ENCODE measurements at regions not wholly inside any gene's neighbourhood (a gene's known extent, or its start where the extent isn't known, plus 50 kb on each side); places are given as distances from the start of the nearest gene placed in this dataset.
A peak's percentile ranks its signal among the peaks of the same experiment; 100 is the strongest.
"Not testable (repeated sequence)": the region's sequence is repeated elsewhere in the genome, so short reads cannot be mapped to it uniquely, and the experiment has no call there.

DNA sequence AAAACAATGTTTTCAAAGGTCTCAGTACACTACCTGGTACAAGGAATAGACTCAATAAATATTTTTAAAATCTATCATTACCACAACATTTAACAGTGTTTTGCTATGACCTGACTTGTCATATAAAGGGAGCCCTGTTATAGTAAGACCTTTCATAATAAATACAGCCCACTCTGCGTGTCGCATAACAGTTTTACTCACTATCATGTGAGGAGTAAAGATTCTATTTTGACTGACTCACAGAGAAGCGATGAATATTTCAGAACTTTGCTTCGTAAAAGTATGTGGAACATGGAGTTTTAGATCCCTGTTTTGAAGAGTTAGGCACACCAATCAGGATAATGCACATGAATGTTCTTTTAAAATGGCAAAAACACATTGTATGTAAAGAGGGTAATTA is 531.2 kb downstream of the KCNA4 start:
- no peak for DNase-seq (ENCODE audit: low read depth in 2 of 2)

DNA sequence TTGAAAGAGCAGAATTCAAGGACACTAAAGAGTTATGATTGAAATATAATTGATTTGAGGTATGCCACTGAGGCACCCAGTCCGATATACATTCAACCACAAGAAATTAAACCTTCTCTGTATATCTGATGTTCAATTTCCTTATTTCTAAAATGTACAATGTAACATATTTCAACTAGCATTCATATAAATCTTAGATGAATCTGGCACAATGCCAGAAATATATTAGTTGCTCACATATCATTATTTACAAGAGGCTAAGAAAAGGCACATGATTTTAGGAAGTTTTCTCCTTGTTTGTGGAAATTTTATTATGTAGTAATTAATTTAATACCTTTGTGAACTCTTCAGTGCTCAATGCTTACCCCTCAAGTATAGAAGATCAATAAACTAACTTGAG is 532.3 kb downstream of the KCNA4 start:
- no peak for DNase-seq (ENCODE audit: low read depth in 2 of 2)

DNA sequence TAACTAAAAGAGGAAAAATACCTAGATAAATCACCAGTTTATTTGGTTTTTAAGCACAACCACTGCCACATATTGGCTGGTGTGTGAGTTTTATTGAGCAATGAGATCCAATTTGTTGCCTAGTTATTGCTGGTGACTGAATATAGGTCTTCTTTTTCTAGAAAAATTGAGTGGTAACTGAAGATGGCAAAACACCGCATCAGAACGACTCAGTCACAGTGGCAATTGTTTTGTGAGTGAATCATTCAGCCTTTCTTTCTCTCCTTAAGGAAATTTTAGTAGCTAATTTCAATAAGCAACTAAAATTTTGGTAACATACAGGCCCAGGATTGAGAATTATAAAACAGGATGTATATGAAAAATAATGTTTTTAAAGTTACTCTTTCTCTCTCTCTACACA is 533.0 kb downstream of the KCNA4 start:
- no peak for DNase-seq (ENCODE audit: low read depth in 2 of 2)

- no peak for DNase-seq (ENCODE audit: low read depth in 2 of 2)
These were observed 534.3 kb downstream of the KCNA4 start for GRCh38 chr11:29482510-29482909.

GRCh38 chr11:29481738-29482137 is 535.1 kb downstream of the KCNA4 start:
- no peak for DNase-seq (ENCODE audit: low read depth in 2 of 2)

DNA sequence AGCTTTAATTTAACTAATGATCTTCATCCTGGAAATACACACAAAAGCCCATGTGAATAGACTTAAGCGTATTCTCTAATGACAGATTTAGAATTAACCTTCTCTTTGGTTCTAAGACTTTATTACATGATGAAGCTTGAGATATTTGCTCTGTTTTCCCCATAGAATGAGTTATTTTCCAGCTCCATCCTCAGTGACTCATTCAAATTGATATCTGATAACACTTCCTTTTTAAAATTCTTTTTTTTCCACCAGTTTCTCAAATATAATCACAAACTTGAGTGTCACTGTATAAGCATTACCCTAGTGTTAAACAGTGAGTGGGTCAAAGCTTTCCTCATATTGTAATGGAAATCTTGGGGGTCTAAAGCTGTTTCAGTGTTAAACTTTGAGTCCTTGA is 535.8 kb downstream of the KCNA4 start:
- DNase-seq (ENCODE audit: low read depth in 2 of 2) = no peak

GRCh38 chr11:29458252-29458651 is 558.6 kb downstream of the KCNA4 start:
- no peak for DNase-seq (ENCODE audit: low read depth in 2 of 2)

DNA sequence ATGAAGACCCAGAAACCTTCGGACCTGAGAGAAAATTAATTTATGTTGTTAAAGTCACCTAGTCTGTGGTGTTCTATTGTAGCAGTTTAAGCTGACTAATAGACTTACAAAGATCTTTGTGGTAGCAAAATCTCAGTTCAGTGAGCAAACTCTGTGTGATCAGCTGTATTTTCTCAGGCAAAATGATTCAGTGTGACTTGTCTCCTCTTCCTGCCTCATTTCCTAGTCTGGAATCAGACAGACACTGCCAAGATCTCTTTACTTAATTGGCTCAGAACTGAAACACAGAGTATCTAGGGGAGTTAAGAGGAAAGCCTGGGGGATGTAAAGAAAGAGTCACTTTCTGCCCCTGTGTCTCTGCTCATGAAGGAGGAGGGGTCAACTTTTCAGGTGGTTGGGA is 564.7 kb downstream of the KCNA4 start:
- peak; percentile 25 to 37 for DNase-seq (ENCODE audit: low read depth in 2 of 2)

DNA sequence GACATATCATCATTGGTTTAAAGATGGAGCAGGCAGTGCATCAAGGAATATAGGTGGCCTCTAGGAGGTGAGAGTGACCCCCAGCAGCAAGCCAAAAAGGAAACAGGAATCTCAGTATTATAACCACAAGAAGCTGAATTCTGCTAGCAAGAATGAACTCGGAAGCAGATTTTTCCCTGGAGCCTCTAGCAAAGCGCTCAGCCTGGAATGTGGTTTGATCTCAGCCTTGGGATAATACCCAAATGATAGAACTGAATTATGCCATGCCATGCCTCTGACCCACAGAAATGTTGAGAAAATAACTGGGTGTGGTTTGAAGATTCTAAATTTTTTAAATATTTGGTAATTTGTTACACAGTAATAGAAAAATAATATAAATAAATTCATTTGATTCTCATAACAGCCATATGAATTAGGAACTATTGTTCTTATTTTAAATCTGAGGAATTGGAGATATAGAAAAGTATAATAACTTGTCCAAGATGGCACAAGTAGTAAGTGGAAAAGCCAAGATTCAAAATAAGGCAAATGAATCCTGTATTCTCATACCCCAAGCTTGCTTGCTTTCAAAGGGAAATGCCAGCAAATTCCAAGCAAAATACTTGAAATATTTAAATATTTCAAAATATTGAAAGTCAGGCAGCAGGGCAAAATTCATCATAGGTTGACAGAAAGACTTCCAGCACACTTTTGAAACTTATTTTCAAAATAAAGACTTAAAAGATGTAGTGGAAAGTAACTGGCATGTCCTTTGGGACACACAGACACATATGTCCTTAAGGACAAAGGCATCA is 567.4 kb downstream of the KCNA4 start:
- DNase-seq (ENCODE audit: low read depth in 2 of 2) = no peak

DNA sequence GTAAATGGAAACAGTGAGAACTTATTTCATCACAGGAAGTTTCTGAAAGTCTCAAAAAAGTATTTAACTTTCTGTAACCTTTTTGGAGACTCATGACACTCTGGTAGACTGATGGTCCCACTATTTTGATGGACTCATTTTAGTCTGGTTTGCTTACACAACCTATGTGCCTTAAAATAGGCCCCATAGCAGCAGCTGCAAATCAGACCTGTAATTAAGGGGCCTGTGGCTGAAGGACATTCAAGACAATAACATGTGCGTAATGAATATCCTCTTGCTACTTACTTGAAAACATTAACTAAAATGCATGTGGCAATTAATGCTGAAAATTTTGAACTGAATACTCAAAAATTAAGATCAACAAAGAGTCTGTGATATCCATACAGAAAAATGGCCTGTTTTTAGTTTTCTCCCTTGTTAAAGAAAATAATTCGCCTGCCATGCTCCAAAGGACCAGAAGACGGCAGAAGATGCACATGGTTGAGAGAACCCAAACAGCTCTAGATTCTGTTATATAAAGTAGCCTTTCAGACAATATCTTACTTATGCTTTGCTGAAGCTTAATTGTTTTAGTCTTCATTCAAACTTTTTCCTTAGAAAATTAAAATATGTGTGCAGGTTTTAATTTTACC is 568.5 kb downstream of the KCNA4 start:
- no peak for DNase-seq (ENCODE audit: low read depth in 2 of 2)

DNA sequence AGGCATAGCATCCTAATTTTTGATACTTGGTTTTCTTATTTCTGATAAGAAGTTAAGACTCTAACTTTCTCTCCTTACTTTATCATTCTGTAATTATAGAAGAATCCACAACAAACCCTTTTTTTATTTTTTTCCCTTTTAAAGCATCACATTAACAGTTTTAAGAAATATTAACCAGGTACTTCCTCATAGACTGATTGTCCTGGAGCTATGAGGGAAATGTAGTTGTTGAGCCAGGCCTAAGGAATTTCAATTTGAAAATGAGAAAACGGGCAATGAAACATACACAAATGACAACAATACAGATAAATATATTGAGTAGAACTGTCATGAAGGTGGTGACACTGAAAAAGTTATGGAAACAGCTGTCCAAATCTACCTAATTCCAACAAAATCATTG is 569.0 kb downstream of the KCNA4 start:
- no peak for DNase-seq (ENCODE audit: low read depth in 2 of 2)

- no peak for DNase-seq (ENCODE audit: low read depth in 2 of 2)
These were observed 570.7 kb downstream of the KCNA4 start for GRCh38 chr11:29446132-29446531.

DNA sequence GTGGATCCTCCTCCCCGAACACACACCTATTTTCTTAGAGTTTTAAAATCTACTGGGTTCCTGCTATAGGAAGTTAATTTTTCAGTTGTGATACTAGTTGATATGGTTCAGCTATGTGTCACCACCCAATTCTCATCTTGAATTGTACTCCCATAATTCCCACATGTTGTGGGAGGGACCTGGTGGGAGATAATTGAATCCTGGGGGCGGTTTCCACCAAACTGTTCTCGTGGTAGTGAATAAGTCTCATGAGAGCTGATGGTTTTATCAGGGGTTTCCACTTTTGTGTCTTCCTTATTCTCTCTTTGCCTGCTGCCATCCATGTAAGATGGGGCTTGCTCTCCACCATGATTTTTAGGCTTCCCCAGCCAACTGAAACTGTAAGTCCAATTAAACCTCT is 571.6 kb downstream of the KCNA4 start:
- DNase-seq (ENCODE audit: low read depth in 2 of 2) = not testable (repeated sequence)

DNA sequence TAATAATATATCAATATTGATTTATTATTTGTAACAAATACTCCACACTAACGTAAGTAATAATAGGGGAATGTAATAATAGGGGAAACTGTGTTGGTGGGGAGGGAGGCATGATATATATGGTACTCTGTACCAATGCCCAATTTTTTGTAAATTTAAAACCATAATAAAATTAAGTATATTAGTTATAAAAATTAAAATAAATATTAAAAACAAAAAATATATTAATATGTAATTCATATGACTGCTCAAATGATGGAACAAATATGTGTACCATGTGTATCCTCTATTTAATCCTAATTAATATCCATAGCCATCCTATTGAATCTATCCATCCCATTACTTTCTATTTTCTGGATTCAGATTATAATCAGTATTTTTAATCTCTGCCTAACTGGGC is 578.0 kb downstream of the KCNA4 start:
- DNase-seq (ENCODE audit: low read depth in 2 of 2) = no peak

DNA sequence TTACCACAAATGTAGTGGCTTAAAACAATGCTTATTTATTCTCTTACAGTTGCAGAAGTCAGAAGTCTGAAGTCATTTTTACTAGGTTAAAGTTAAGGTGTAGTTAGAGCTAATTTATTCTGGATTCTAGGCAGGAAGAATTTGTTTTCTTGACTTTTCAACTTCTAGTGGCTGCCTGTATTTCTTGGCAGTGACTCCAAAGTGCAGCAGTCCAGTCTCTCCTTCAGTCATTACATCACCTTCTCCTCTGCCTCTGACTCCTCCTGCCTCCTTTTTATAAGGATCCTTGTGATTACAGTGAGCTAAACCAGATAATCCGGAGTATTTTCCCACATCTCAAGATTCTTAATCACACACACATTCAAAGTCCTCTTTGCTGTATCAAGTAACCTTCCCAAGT is 581.4 kb downstream of the KCNA4 start:
- no peak for DNase-seq (ENCODE audit: low read depth in 2 of 2)

DNA sequence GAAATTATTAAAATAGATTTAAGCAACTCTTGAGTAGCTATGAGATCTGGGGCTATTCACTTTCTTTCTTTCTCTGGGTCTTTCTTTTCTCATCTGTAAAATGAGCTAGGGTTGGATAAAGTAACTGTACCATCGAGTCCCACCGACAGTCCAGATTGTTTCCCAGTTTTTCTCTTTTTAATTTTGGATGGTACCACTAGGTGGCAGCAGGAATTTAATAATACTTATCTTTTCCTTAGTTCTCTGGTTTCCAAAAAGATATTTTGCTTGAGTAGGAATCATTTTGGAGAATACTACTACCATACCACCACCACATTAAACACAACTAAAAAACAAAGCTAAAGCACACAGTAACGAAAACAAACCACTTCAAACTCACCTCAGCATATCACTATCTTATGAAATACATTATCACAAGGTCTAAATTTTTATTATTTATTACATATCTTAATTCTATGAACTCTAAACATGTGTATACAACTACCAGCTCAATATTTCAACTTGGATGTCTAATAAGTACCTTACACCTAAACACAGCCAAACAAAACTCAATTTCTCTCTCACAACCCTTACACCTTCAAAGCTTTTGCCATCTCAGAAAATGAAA is 584.0 kb downstream of the KCNA4 start:
- DNase-seq (ENCODE audit: low read depth in 2 of 2) = no peak

DNA sequence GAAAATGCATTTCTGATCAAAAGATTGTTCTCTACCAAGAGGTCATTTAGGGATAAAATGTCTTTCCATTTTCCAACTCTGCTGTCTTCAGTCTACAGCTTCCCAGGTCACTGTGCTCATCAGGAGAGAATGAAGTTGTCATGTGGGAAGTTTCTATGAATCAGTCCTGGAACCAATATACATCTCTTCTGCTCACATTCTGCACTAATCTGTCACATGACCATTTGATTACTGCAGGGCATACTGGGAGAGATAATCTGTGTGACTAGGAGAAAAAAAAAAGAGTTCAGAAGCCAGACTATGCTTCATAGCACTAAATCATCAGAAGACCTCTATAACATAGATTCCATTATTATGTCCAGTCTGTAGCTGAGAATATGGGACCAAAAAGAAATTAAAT is 611.5 kb downstream of the KCNA4 start:
- no peak for DNase-seq (ENCODE audit: low read depth in 2 of 2)

- DNase-seq (ENCODE audit: low read depth in 2 of 2) = no peak
These were observed 621.2 kb downstream of the KCNA4 start for GRCh38 chr11:29395555-29396072.

DNA sequence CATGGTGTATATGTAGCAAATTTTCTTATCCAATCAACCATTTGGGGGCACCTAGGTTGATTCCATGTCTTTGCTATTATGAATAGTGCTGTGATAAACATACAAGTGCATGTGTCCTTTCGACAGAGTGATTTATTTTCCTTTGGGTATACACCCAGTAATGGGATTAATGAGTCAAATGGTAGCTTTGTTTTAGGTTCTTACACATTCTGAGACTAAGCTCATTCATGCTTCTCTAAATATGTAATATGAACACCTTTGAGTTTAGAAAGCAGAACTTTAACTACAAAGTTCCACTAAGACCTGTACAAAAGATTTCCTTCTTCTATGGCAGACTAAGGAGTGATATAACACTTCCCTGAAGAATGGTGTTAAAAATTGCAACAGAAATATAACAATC is 627.0 kb downstream of the KCNA4 start:
- DNase-seq (ENCODE audit: low read depth in 2 of 2) = no peak

- no peak for DNase-seq (ENCODE audit: low read depth in 2 of 2)
These were observed 643.1 kb downstream of the KCNA4 start for GRCh38 chr11:29373725-29374124.

- no peak for DNase-seq (ENCODE audit: low read depth in 2 of 2)
These were observed 648.7 kb downstream of the KCNA4 start for GRCh38 chr11:29368126-29368525.

- no peak for DNase-seq (ENCODE audit: low read depth in 2 of 2)
These were observed 652.8 kb downstream of the KCNA4 start for GRCh38 chr11:29364006-29364405.

DNA sequence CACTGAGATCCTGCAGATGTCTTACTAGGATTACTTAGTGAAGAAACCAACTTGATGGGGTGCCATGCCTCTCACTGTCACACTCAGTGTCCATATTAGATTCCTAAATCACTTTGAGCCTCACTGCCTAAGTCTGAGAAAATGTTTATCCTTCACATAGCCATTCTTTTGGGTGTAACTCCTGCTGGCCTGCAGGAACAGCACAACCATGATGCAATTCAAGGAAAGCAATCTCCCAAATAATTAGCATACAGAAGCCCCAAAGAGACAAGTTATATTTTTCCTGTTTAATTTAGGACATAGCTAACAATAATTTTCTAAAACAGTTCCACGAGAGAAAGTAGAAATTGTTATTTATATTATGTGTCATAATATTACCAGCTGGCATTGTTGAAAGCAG is 655.5 kb downstream of the KCNA4 start:
- no peak for DNase-seq (ENCODE audit: low read depth in 2 of 2)
